ENCODE measurements at regions not wholly inside any gene's neighbourhood (a gene's known extent, or its start where the extent isn't known, plus 50 kb on each side); places are given as distances from the start of the nearest gene placed in this dataset.

DNA sequence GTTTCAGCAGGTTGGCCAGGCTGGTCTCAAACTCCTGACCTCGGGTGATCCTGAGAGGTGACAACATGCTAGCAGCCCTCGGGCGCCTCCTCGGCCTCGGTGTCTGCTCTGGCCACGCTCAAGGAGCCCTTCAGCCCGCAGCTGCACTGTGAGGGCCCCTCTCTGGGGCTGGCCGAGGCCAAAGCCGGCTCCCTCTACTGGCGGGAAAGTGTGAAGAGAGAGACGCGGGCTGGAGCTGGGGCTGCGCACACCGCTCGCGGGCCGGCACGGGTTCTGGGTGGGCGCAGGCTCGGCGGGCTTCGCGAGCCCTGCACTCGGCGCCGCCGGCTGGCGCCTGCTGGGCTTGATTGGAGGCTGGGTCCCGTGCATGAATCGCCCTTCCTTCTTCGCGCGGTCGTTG lies 80.8 kb upstream of the RBM24 start:
- no peak for TF ChIP-seq POLR2AphosphoS5 (IDR thresholded peaks at IDR 0.05; ENCODE audit: low read depth, low read length)
- TF ChIP-seq CREB1 (IDR thresholded peaks at IDR 0.05) = no peak
- TF ChIP-seq CREB1 (CRISPR knock-in tag; IDR thresholded peaks at IDR 0.05) = no peak
- TF ChIP-seq, protein P1, sequence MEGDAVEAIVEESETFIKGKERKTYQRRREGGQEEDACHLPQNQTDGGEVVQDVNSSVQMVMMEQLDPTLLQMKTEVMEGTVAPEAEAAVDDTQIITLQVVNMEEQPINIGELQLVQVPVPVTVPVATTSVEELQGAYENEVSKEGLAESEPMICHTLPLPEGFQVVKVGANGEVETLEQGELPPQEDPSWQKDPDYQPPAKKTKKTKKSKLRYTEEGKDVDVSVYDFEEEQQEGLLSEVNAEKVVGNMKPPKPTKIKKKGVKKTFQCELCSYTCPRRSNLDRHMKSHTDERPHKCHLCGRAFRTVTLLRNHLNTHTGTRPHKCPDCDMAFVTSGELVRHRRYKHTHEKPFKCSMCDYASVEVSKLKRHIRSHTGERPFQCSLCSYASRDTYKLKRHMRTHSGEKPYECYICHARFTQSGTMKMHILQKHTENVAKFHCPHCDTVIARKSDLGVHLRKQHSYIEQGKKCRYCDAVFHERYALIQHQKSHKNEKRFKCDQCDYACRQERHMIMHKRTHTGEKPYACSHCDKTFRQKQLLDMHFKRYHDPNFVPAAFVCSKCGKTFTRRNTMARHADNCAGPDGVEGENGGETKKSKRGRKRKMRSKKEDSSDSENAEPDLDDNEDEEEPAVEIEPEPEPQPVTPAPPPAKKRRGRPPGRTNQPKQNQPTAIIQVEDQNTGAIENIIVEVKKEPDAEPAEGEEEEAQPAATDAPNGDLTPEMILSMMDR (CRISPR knock-in tag; IDR thresholded peaks at IDR 0.05) = peak; percentile 27
- no peak for TF ChIP-seq KDM4B (CRISPR knock-in tag; IDR thresholded peaks at IDR 0.05)
- no peak for TF ChIP-seq ZNF331 (CRISPR knock-in tag; IDR thresholded peaks at IDR 0.05)
- TF ChIP-seq, protein P2, sequence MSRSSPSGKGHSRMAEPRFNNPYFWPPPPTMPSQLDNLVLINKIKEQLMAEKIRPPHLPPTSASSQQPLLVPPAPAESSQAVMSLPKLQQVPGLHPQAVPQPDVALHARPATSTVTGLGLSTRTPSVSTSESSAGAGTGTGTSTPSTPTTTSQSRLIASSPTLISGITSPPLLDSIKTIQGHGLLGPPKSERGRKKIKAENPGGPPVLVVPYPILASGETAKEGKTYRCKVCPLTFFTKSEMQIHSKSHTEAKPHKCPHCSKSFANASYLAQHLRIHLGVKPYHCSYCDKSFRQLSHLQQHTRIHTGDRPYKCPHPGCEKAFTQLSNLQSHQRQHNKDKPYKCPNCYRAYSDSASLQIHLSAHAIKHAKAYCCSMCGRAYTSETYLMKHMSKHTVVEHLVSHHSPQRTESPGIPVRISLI (CRISPR knock-in tag; IDR thresholded peaks at IDR 0.05; ENCODE audit: borderline replicate concordance) = no peak
- TF ChIP-seq GLI4 (CRISPR knock-in tag; IDR thresholded peaks at IDR 0.05; ENCODE audit: borderline replicate concordance) = no peak
- TF ChIP-seq, protein P3, sequence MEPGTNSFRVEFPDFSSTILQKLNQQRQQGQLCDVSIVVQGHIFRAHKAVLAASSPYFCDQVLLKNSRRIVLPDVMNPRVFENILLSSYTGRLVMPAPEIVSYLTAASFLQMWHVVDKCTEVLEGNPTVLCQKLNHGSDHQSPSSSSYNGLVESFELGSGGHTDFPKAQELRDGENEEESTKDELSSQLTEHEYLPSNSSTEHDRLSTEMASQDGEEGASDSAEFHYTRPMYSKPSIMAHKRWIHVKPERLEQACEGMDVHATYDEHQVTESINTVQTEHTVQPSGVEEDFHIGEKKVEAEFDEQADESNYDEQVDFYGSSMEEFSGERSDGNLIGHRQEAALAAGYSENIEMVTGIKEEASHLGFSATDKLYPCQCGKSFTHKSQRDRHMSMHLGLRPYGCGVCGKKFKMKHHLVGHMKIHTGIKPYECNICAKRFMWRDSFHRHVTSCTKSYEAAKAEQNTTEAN (CRISPR knock-in tag; conservative IDR thresholded peaks at IDR 0.05) = no peak
- no peak for TF ChIP-seq ZSCAN9 (CRISPR knock-in tag; IDR thresholded peaks at IDR 0.05; ENCODE audit: borderline replicate concordance)

Measured in HepG2 (cell line).